NCI-H187 treated with DMSO at 0.1 percent for 48 hours (cell line): ENCODE measurements at regions not wholly inside any gene's neighbourhood (a gene's known extent, or its start where the extent isn't known, plus 50 kb on each side); places are given as distances from the start of the nearest gene placed in this dataset.
"Not testable (repeated sequence)": the region's sequence is repeated elsewhere in the genome, so short reads cannot be mapped to it uniquely, and the experiment has no call there.

Source experiments
- DNase-seq: peaks from one replicate; lab custom pipeline; 2025; lab: John Stamatoyannopoulos, UW

DNA sequence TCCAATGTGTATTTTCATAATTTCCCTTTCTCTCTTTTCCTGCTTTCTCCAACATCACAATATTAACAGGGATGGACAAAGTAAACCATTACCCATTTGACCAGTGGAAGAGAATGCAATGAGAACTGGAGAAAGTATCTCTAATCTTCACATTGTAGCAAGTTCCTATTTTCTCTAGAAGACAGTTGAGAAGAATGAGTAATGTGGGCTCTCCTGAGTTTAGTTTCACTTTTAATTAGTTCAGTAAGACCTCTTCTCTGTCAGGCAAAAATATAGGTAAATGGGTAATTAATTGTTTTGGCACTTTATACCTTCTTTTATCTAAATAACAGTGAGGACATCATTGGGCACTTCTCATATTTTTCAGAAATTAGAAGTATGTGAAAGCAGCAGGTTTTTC lies 602.0 kb downstream of the GLUD2 start:
- no peak for DNase-seq

DNA sequence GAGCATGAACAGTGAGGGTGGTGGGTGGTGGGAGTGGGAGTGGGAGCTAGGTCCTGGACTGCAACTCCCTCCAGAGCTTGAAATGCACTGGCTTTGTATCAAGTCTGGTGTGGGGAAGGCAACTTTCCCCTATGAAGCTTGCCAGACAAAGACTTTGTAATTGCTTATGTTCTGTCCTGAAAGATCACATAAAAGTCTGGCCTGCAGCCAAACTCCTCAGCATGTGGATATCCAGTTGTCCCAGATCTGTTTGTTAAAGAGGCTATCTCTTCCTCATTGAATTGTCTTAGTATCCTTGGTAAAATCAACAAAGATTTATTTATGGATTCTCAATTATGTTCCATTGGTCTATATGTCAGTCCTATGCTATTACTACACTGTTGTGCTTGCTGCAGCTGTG lies 607.9 kb downstream of the GLUD2 start:
- no peak for DNase-seq

- no peak for DNase-seq
Measured at GRCh38 chrX:121666171-121666570, 618.8 kb downstream of the GLUD2 start.

DNA sequence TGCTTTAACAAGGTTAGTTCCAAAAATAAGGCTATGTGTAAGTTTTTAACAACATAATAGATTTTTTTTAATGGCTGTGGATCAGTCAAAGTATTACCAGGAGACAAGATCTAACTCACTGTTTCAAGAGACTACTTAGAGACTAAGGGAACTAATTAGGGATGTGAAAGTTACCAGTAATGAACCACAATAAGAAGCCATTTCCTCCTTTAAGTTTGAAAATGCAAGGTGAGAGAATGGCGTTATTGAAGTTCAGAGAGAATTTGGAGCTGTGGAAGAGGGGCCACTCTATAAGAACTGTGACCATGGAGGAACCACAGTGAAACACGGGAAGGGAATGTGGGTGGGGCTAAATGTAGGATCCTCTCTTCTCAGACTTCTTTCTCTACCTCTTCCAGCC lies 624.2 kb downstream of the GLUD2 start:
- DNase-seq = no peak

GRCh38 chrX:121709236-121709635 lies 661.8 kb downstream of the GLUD2 start:
- DNase-seq = not testable (repeated sequence)

DNA sequence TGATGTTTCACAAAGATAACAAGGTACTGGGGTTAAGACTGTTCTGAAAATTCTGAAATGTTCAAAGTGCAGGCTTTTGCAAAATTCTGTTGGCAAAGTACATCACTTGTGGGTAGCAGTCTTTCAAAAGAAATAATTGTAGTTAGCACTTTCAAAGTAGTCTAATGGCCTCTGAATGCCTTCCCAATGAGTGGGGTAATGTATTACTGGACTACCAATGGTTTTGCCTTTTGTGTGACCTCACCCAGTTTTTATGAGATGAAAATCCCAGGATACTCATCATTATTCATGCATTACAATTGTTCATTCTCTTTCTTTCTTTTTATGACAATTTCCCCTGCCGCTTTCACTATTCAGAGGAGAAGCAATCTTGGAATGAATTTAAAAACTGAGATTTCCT lies 686.1 kb downstream of the GLUD2 start:
- DNase-seq = no peak

DNA sequence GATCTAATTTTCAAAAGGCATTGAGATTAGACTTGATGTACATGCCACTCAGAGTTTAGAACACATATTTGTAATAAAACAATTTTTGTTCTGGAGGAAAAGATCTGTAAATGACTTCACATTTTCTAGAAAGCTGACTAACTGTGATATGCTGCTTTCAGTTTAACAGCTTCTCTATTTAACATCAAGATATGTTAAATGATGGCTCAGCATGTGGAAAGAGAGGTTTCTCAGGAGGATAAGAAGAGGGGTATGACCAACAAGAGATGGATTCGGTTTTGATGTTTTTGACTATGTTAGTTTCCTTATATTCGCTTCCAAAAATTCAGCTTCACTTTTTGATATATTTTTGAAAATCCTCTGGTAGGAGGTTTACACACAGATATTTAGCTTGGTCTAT lies 698.7 kb downstream of the GLUD2 start:
- DNase-seq = no peak

- not testable (repeated sequence) for DNase-seq
Measured at GRCh38 chrX:121753602-121754001, 706.2 kb downstream of the GLUD2 start.

GRCh38 chrX:121754301-121754700 lies 706.9 kb downstream of the GLUD2 start:
- DNase-seq = no peak

GRCh38 chrX:121755541-121755940 lies 708.1 kb downstream of the GLUD2 start:
- no peak for DNase-seq

- DNase-seq = no peak
Measured at GRCh38 chrX:121761845-121762244, 714.4 kb downstream of the GLUD2 start.

- DNase-seq = no peak
Measured at GRCh38 chrX:121763671-121764070, 716.3 kb downstream of the GLUD2 start.

DNA sequence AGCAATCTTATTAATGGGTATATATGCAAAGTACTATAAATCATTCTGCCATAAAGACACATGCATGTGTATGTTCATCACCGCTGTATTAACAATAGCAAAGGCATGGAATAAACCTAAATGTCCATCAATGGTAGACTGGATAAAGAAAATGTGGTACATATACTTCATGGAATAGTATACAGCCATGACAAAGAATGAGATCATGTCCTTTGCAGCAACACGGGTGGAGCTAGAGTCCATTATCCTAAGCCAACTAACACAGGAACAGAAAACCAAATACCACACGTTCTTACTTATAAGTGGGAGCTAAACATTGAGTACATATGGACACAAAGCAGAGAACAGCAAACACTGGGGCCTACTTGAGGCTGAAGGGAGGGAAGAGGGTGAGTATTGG lies 720.8 kb downstream of the GLUD2 start:
- not testable (repeated sequence) for DNase-seq

DNA sequence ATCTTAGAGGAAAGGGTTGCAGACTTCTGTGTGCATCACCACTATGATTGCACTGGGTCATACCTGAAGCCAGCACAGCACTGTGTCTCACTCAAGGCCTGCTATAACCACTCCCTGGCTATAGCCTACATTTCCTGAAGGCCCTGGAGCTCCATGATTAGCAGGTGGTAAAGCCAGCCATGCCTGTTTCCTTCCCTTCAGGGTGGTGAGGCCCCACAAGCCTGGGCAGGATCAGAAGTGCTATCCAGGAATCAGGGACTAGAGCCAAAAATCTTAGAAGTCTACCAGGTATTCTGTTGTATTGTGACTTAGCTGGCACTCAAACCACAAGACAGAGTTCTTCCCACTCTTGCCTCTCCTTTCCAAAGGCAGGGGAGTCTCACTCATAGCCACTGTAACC lies 734.6 kb downstream of the GLUD2 start:
- DNase-seq = no peak

DNA sequence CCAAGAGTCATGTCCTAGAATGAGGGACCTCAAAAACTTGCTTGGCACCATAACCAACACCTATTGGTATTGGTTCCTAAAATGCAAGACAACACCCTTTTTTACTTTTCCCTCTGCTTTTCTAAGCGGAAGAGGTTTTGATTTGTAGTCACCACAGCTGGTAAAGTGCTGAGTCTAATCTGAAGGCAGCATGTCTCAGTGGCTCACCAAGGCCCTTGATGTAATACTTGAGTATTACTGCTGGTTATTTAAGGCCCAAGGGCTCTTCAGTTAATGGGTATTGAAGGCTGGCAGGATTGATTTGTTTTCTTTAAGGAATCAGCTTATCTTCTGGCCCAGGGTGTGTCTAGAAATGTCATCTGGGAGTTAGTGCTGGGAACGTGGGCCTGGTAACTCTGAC lies 735.1 kb downstream of the GLUD2 start:
- no peak for DNase-seq

DNA sequence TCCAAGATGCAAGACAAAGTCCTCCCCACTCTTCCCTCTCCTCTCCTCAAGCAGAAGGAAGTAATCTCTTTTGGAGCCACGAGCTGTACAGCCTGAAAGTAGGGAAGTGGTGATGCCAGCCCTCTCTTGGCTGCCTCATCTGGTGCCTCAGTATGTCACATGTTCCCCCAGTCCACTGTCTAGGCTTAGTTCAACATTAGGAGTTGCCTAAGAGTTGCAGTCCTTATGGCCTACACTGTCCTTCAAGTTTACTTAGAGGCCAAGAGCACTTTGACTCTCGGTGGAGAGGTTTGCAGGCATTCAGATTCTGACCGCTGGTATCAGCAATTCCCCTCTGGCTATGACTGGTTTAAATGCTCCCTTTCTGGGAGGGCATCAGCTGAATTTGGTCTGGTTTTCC lies 735.6 kb downstream of the GLUD2 start:
- DNase-seq = no peak

DNA sequence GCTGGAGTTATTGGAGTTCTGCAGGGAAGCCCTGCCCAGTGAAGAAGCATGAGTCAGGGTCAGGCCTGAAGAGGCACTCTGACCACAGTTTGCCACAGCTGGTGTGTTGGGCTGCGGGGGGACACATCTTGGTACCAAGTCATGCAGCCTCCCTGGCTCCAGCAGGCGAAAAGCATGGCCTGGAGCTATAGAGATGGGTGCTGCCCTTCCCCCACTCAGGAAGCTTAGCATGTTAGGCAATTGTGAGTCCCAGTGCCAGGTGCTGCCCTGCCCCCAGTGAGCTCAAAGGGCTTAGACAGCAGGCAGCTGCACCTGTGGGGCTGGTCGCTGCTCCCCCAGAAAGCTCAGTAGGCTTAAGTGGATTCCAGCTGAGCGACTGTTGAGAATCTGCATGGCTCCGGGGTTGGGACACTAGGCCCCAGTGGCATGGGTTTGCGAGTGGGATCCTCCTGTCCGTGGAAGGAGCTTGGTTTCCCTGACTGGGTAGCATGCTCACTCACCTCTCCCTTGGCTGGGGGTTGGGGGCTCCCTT lies 755.5 kb downstream of the GLUD2 start:
- no peak for DNase-seq

DNA sequence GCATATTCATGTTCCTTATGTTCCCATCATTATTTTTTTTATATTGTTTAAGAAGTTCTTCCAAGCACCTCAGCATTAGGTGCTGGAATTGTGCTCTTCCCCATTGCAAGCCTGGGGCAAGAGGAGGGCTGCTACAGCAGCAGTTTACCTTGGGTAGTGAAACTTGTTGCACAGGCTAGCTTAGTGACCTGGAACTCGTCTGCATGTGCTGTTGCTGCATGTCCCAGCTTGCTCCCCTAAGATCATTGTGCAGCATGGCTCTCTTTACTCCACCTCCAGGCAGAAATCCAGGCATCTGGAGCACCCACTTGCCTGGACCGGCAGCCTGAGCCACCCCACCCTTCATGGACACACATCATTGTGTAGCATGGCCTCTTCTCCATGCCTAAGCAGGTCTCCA lies 776.0 kb downstream of the GLUD2 start:
- DNase-seq = no peak

DNA sequence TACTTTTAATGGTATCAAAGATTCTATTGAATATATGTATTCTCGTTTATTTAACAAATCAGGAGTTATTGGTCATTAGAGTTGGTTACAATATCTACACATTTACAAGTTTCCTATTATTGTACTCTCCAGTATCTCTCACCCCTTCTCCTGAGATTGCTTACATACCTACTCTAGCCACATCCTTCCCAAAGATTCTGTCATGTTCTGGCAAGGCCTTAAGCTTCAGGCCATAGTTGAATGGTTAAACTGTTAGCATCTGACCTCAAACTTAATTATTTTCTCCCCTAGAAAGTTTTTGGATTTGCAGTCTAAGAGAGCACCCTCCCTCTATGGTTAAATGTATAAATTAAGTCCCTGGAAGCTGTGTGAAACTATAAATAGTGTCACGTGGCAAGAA lies 784.2 kb downstream of the GLUD2 start:
- no peak for DNase-seq

GRCh38 chrX:121832446-121832845 lies 785.0 kb downstream of the GLUD2 start:
- DNase-seq = no peak

GRCh38 chrX:121836000-121836399 lies 788.6 kb downstream of the GLUD2 start:
- DNase-seq = no peak

DNA sequence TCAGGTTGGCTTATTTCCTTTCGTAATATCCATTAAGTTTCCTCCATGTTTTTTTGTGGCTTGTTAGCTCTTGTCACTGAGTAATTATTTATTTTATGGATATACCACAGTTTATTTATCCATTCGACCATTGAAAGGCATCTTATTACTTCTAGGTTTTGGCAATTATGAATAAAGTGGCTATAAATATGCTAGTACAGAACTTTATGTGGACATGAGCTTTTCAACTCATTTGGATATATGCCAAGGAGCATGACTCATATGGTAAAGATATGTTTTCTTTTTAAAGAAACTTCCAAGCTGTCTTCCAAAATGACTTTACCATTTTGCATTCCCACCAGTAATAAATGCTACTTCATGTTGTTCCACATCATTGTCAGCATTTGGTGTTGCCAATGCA lies 803.6 kb downstream of the GLUD2 start:
- DNase-seq = no peak

- DNase-seq = no peak
Measured at GRCh38 chrX:121853762-121854613, 806.6 kb downstream of the GLUD2 start.

DNA sequence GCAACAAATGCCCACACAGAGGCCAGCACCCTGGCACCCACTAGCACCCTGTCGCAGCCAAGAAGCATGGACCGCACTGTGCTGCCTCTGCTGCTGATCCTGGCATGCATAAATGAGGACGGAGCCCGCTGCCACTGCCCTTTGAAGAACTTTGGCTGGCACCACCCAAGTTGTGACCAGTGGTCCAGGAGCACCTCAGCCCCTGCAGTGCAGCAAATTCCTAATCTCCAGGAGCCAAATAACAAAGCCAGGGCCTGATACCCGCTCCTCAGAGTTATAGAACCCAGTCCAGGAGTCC lies 807.2 kb downstream of the GLUD2 start:
- no peak for DNase-seq
